H1 (cell line): ENCODE measurements at regions not wholly inside any gene's neighbourhood (a gene's known extent, or its start where the extent isn't known, plus 50 kb on each side); places are given as distances from the start of the nearest gene placed in this dataset.

Experiments
- BCL11A ChIP-seq, 2 experiments: IDR thresholded peaks; one replicate each; pipeline ENCODE4 v1.6.1; 2011; ENCODE audit warnings: low read depth in 2 of 2, low read length in 2 of 2, mild to moderate bottlenecking in 2 of 2
- CBX5 ChIP-seq: fragments of 300-800, 300-1000 bp; sonication (generic); IDR thresholded peaks from 2 replicates; pipeline ENCODE4 v1.7.1; 2016; ENCODE audit warnings: antibody characterized with exemption, low read length, low read depth
- CHD7 ChIP-seq: fragments of 300-600 bp; sonication (generic); IDR thresholded peaks from 2 replicates; pipeline ENCODE4 v1.7.1; 2012; ENCODE audit warnings: low read length, moderate library complexity, mild to moderate bottlenecking, inconsistent platforms; ENCODE audit not compliant: insufficient replicate concordance
- HDAC2 ChIP-seq, 2 experiments: fragments of 300-600 bp in 1 of 2; sonication (generic) in 1 of 2; IDR thresholded peaks; 2 replicates each; pipeline ENCODE4 v1.6.1; 2011 to 2012; ENCODE audit warnings: low read depth in 2 of 2, low read length in 2 of 2, mild to moderate bottlenecking in 2 of 2, moderate library complexity in 2 of 2, borderline replicate concordance in 1 of 2, inconsistent platforms in 1 of 2
- JUND ChIP-seq: IDR thresholded peaks from 2 replicates; pipeline ENCODE4 v1.6.1; 2011; ENCODE audit warnings: mild to moderate bottlenecking, improper control_type of control experiment, low read length
- MAX ChIP-seq: IDR thresholded peaks from 2 replicates; pipeline ENCODE4 v1.6.1; 2012; ENCODE audit warnings: inconsistent platforms
- SIRT6 ChIP-seq: IDR thresholded peaks from one replicate; pipeline ENCODE4 v1.7.1; 2012; ENCODE audit warnings: low read length, inconsistent platforms
- ZNF274 ChIP-seq: IDR thresholded peaks from 2 replicates; pipeline ENCODE4 v1.7.0; 2012; ENCODE audit warnings: low read length, borderline replicate concordance; ENCODE audit errors: extremely low read depth

GRCh38 chrX:67384403-67384802 lies 159.4 kb upstream of the AR start (continued):
- no peak for TF ChIP-seq CHD7
- no peak for TF ChIP-seq MAX
- TF ChIP-seq JUND, result no peak
- TF ChIP-seq ZNF274, result no peak
- TF ChIP-seq CBX5, result no peak
- no peak for TF ChIP-seq HDAC2 (IDR thresholded peaks at IDR 0.05; ENCODE audit: borderline replicate concordance in 1 of 2, low read depth in 2 of 2, low read length in 2 of 2)
- TF ChIP-seq SIRT6, result no peak
- TF ChIP-seq BCL11A (IDR thresholded peaks at IDR 0.05; ENCODE audit: low read depth in 2 of 2, low read length in 2 of 2), result no peak
